GM12873 (cell line): ENCODE measurements at regions not wholly inside any gene's neighbourhood (a gene's known extent, or its start where the extent isn't known, plus 50 kb on each side); places are given as distances from the start of the nearest gene placed in this dataset.

Experiments used
- TF ChIP-seq, protein P1 (sequence below): IDR thresholded peaks from 2 replicates; pipeline ENCODE4 v1.5.1; 2012; ENCODE audit warnings: low read depth, mild to moderate bottlenecking, moderate library complexity, low read length, control low read depth; ENCODE audit not compliant: insufficient read depth; ENCODE audit errors: missing control alignments

DNA sequence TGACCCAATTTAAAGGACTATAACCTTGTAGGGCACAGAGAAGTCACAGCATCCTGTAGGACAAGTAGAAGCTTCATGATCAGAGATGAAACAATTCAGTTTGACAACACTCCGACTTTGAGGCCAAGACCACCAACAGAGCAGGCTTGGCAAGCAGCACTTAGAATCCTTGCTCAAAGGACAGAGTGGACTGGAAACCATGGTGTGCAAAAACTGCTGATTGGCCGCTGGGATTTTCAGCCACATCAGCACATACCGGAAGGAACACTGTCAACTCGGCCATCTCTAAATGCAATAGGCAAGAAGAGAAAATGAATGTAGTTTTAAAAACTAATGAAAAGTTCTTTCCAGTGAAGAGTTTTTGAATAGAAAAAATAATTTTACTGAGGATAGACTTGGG lies 92.0 kb upstream of the PRMT6 start:
- TF ChIP-seq, protein P1, sequence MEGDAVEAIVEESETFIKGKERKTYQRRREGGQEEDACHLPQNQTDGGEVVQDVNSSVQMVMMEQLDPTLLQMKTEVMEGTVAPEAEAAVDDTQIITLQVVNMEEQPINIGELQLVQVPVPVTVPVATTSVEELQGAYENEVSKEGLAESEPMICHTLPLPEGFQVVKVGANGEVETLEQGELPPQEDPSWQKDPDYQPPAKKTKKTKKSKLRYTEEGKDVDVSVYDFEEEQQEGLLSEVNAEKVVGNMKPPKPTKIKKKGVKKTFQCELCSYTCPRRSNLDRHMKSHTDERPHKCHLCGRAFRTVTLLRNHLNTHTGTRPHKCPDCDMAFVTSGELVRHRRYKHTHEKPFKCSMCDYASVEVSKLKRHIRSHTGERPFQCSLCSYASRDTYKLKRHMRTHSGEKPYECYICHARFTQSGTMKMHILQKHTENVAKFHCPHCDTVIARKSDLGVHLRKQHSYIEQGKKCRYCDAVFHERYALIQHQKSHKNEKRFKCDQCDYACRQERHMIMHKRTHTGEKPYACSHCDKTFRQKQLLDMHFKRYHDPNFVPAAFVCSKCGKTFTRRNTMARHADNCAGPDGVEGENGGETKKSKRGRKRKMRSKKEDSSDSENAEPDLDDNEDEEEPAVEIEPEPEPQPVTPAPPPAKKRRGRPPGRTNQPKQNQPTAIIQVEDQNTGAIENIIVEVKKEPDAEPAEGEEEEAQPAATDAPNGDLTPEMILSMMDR, result no peak

DNA sequence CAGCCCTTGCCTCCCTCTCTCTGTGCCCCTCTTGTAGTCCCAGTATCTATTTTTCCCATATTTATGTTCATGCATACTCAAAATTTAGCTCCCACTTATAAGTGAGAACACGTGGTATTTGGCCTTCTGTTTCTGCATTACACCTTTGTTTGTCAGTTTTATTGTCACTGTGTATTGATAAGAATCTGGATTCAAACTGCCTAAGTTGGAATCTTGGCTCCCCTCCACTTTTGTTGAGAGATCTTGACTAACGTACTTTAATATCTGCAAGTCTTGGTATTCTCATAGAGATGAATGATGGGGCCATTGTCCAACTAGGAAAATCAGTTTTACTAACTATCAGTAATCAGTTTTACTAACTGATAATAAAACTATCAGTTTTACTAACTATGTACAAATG lies 87.8 kb upstream of the PRMT6 start:
- TF ChIP-seq, protein P1, result no peak

DNA sequence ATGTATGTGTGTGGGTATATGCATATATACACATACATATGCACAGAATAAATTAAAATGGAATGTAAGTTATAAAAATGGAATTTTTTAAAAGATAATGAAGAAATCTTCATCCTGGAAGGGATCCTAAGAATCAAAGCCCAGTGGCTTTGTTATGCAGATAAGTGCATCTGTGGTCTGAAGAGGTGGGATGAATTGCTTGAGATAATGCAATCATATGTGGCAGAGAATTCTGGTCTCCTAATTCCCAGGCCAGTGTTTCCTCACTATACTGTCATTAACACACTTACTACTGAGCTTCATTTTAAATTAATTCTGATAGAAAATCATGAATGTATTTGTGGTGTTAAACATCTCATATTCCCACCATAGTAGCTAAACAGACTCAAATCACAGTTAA lies 86.7 kb upstream of the PRMT6 start:
- TF ChIP-seq, protein P1, result no peak

DNA sequence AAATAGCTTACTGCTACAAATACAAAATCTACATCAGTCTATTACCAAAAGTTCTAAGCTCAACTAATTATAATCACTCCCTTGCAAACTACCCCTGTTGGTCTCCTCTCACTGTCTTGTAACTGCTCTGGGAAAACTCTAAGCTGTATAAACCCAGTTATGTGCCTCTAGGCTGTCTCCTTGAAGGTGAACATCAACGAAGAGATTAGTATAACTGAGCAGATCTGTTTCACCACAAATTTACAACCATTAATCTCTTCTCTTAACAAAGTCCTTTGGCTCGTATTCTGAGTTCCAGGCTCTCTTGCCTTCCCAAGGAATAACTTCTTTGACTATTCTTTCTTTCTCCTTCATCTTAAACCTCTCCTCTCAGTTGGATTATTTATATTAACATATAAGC lies 84.4 kb upstream of the PRMT6 start:
- TF ChIP-seq, protein P1, result no peak

DNA sequence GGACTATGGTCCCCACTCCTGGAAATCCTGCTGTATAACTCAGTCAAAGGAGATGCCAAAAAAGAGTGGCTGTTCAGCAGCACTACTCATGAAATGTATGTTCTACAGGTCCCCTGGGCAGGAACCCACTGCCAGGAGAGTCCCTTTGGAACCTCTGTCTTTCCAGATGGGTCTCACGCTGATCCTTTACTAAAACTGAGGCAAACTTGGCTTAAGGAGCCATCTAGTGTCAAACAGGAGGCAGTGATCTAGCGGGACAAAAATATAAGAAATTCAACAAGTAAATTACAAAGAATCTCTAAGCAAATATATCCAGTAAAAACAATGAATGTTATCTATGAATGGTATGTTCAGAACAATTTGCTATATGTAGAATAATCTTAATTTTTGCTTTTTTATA lies 80.5 kb upstream of the PRMT6 start:
- TF ChIP-seq, protein P1, result no peak

DNA sequence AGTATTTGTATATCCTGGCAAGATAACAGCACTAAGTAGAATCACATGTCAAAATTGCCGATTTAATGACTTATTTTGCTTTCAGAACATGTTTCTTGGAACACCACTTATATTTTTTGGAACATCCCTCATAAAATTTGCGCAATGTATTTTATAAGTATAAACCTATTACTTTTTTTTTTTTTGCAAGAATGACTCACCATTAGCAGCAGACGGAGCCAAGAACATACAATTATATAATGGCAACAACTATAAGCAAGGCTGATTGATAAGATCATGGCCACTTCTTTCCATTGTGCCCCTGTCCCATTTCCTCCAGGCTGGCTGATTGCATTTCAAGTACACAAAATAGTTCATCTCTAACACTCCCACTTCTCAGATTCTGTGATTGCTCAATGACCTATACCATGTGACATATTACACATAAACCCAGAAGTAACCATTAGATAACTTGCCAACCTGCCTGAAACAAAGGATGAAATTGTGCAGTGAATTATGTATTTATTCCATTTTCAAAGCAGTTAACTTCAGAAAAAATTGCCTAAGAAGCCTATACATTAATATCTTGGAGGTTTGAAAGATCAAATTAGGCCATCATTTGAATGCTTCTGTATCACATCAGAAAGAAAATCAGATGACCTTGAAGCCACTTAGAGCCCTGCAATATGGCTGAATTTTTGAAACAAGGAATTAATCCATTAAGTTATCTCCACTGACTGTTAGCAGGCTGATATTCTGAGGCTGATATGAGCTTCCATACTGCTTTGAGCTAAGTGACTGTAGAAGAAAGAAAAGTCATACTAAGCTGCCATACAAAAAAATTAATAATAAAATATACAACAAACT lies 77.8 kb upstream of the PRMT6 start:
- TF ChIP-seq, protein P1, result no peak

DNA sequence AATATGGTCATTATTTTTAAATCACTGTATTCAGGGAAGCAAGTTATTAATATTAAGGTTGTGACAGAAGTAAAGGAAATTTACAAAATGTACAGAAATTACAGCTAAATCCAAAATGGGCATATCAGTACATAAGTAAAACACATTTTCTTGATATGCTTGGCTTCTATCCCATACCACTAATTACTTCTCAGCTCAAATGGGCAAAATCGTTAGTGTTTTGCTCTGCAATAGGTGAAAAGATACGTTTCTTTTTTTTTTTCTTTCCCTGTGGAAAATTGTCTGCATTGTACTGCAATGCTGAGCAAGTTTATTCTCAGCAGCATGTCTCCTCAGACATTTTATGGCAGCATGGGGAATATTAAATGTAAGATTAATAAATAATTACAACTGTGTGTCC lies 77.1 kb upstream of the PRMT6 start:
- TF ChIP-seq, protein P1, result no peak

DNA sequence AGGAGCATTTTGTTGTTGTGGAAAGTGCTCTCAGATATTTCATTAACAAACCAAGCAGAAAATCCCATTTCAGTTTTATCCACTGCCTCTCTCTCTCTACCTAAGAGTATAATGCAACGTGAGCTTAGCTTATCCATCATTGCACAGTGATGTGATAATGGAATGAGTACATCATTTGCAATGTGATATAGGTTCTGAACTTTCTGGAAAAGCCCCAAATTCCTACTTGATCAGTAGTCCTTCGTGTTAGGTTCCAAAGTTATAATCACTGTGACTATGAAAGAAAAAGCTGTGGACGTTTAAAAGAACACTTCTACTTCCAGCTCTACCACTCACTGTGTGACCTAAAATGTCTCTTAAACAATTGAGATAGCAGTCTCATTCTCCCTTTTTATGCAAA lies 76.4 kb upstream of the PRMT6 start:
- TF ChIP-seq, protein P1, result no peak
